B cell (primary cell): ENCODE measurements at regions not wholly inside any gene's neighbourhood (a gene's known extent, or its start where the extent isn't known, plus 50 kb on each side); places are given as distances from the start of the nearest gene placed in this dataset.

Experiments
- ATAC-seq: fragments of 200-7000 bp; cut with Tn5 transposase; one replicate; pipeline ENCODE4 v1.10.0; 2021; ENCODE audit warnings: low read depth, mild to moderate bottlenecking, moderate number of reproducible peaks, moderate library complexity
- CTCF ChIA-PET: fragments of 350-600 bp; sonication (Branson Sonifier 250); formaldehyde crosslinking; loops from one replicate; lab custom pipeline; 2021; ENCODE audit warnings: antibody characterized with exemption, inconsistent platforms; lab: Charles Lee
- POLR2A ChIA-PET: fragments of 350-600 bp; sonication (Branson Sonifier 250); formaldehyde crosslinking; loops from one replicate; lab custom pipeline; 2021; ENCODE audit warnings: antibody characterized with exemption; lab: Charles Lee
- DNase-seq: peaks from one replicate; pipeline ENCODE4 v3.0.0; 2013
- H2AFZ ChIP-seq: 2 replicates; pipeline ENCODE4 v1.6.1; 2012; ENCODE audit warnings: mild to moderate bottlenecking, low read depth, low read length; ENCODE audit not compliant: insufficient read depth, poor library complexity, severe bottlenecking
- H3K27ac ChIP-seq, 2 donors: 1 replicate in 1 of 2; 2 replicates in 1 of 2; pipeline ENCODE4 v1.5.1; 2012 to 2013; ENCODE audit warnings: low read length in 2 of 2, mild to moderate bottlenecking in 2 of 2, moderate library complexity in 1 of 2
- H3K27me3 ChIP-seq, 4 experiments: fragments of 200-600 bp in 1 of 4; sonication (generic) in 1 of 4; replicated peaks in 1 of 4; 1 replicate in 2 of 4; 2 replicates in 2 of 4; pipeline versions ENCODE4 v1.6.1 to v1.7.0; 2013 to 2016; ENCODE audit warnings: low read length in 3 of 4, mild to moderate bottlenecking in 2 of 4, mixed read lengths in 1 of 4, moderate library complexity in 1 of 4; ENCODE audit not compliant: insufficient read depth in 4 of 4, control insufficient read depth in 3 of 4; ENCODE audit errors: control extremely low read depth in 1 of 4
- H3K36me3 ChIP-seq, 2 experiments: replicated peaks in 1 of 2; 1 replicate in 1 of 2; 2 replicates in 1 of 2; pipeline versions ENCODE4 v1.6.1 to v1.7.1; 2013; ENCODE audit warnings: low read length in 1 of 2; ENCODE audit not compliant: insufficient read depth in 2 of 2, control insufficient read depth in 1 of 2; ENCODE audit errors: control extremely low read depth in 1 of 2, extremely low read depth in 1 of 2
- H3K4me1 ChIP-seq, 2 donors: fragments of 200-600 bp in 1 of 2; sonication (generic) in 1 of 2; 1 replicate in 1 of 2; 2 replicates in 1 of 2; pipeline versions ENCODE4 v1.5.1 to v1.6.1; 2013 to 2017; ENCODE audit warnings: low read length in 2 of 2; ENCODE audit not compliant: control insufficient read depth in 2 of 2, insufficient read depth in 2 of 2
- H3K4me2 ChIP-seq: replicated peaks from 2 replicates; pipeline ENCODE3; 2012; ENCODE audit warnings: mild to moderate bottlenecking, low read depth, low read length; ENCODE audit not compliant: poor library complexity, severe bottlenecking
- H3K4me3 ChIP-seq, 5 experiments: fragments of 200-600 bp in 1 of 5; sonication (generic) in 1 of 5; 1 replicate in 3 of 5; 2 replicates in 2 of 5; pipeline versions ENCODE4 v1.5.1 to v1.7.0; 2011 to 2016; ENCODE audit warnings: low read length in 4 of 5, mild to moderate bottlenecking in 4 of 5, low read depth in 2 of 5, control low read depth in 1 of 5, moderate library complexity in 1 of 5; ENCODE audit not compliant: insufficient read depth in 1 of 5; ENCODE audit errors: control extremely low read depth in 1 of 5, extremely low read depth in 1 of 5
- H3K79me2 ChIP-seq: fragments of 200-600 bp; sonication (generic); one replicate; pipeline ENCODE4 v1.6.0; 2016; ENCODE audit warnings: low read length; ENCODE audit not compliant: control insufficient read depth, insufficient read depth
- H3K9ac ChIP-seq: fragments of 200-600 bp; sonication (generic); 2 replicates; pipeline ENCODE4 v1.6.1; 2017; ENCODE audit warnings: mild to moderate bottlenecking, low read length, moderate library complexity
- H3K9me3 ChIP-seq, 3 donors: one replicate each; pipeline versions ENCODE4 v1.6.1 to v1.7.1; 2013; ENCODE audit warnings: low read length in 2 of 3; ENCODE audit not compliant: control insufficient read depth in 2 of 3, insufficient read depth in 1 of 3; ENCODE audit errors: control extremely low read depth in 1 of 3
- H4K20me1 ChIP-seq: 2 replicates; pipeline ENCODE4 v1.6.0; 2012; ENCODE audit warnings: mild to moderate bottlenecking, low read length; ENCODE audit not compliant: insufficient read depth, control insufficient read depth, poor library complexity, severe bottlenecking
- H3K27ac Mint-ChIP-seq: one replicate; pipeline ENCODE4 v1.8.0; 2021; ENCODE audit warnings: mixed read lengths
- H3K27me3 Mint-ChIP-seq: one replicate; pipeline ENCODE4 v1.8.0; 2021; ENCODE audit warnings: mixed read lengths
- H3K4me1 Mint-ChIP-seq: one replicate; pipeline ENCODE4 v1.8.0; 2021; ENCODE audit warnings: mixed read lengths
- H3K4me3 Mint-ChIP-seq: one replicate; pipeline ENCODE4 v1.8.0; 2021; ENCODE audit warnings: mixed read lengths
- H3K9me3 Mint-ChIP-seq: one replicate; pipeline ENCODE4 v1.8.0; 2022; ENCODE audit warnings: mixed read lengths; ENCODE audit not compliant: insufficient read depth
- EZH2 ChIP-seq: IDR thresholded peaks from 2 replicates; pipeline ENCODE4 v1.6.1; 2012; ENCODE audit warnings: borderline replicate concordance, low read depth, mild to moderate bottlenecking, moderate library complexity, low read length; ENCODE audit not compliant: insufficient read depth, poor library complexity, severe bottlenecking
- WGBS: methylation state at CpG from one replicate; pipeline ENCODE4 v1.1.5; 2013; ENCODE audit warnings: missing lambda C conversion rate; ENCODE audit not compliant: insufficient coverage; 5-methylcytosine and 5-hydroxymethylcytosine counted together
- intact Hi-C: fragments of 100-400 bp; cut with micrococcal nuclease; formaldehyde crosslinking; loops from one replicate; pipeline ENCODE4 v1.10.0; 2022
- TF ChIP-seq, protein P1 (sequence below): fragments of 200-600 bp; IDR thresholded peaks from one replicate; pipeline ENCODE4 v1.8.0; 2022; ENCODE audit warnings: antibody characterized with exemption, mild to moderate bottlenecking

GRCh38 chr10:29140991-29141390, 147.9 kb upstream of the LYZL1 start:
- ATAC-seq (no peak), DNase-seq (no peak)
- Mint-ChIP-seq H3K27ac (no peak overlapping the region), H3K4me1 (no peaks in the 10 kb centered on the region), H3K4me3 (no peak overlapping the region), H3K9me3 (no peaks in the 10 kb centered on the region), H3K27me3 (peaks cover 3% of the 10 kb centered on the region)
- TF ChIP-seq, protein P1, sequence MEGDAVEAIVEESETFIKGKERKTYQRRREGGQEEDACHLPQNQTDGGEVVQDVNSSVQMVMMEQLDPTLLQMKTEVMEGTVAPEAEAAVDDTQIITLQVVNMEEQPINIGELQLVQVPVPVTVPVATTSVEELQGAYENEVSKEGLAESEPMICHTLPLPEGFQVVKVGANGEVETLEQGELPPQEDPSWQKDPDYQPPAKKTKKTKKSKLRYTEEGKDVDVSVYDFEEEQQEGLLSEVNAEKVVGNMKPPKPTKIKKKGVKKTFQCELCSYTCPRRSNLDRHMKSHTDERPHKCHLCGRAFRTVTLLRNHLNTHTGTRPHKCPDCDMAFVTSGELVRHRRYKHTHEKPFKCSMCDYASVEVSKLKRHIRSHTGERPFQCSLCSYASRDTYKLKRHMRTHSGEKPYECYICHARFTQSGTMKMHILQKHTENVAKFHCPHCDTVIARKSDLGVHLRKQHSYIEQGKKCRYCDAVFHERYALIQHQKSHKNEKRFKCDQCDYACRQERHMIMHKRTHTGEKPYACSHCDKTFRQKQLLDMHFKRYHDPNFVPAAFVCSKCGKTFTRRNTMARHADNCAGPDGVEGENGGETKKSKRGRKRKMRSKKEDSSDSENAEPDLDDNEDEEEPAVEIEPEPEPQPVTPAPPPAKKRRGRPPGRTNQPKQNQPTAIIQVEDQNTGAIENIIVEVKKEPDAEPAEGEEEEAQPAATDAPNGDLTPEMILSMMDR, result no peak
- TF ChIP-seq EZH2, result no peak
- no peaks in the 10 kb centered on the region for H3K79me2 ChIP-seq
- ChIA-PET CTCF (no interaction called here), POLR2A (no interaction called here)
- no peak overlapping the region for H3K4me3 ChIP-seq
- no peak overlapping the region for H3K4me2 ChIP-seq
- peaks cover 0 to 13% (median 0%) of the 10 kb centered on the region in 3 donors for H3K9me3 ChIP-seq
- no peaks in the 10 kb centered on the region for H3K36me3 ChIP-seq
- H4K20me1 ChIP-seq, result no peaks in the 10 kb centered on the region
- no peak overlapping the region for H2AFZ ChIP-seq
- H3K4me1 ChIP-seq, result no peaks in the 10 kb centered on the region
- H3K27ac ChIP-seq, result no peak overlapping the region
- no peaks in the 10 kb centered on the region for H3K27me3 ChIP-seq
- H3K9ac ChIP-seq, result no peak overlapping the region
- no CpG with 5 or more reads among the region's 2 CpGs for WGBS
- intact Hi-C loops, result no loop called here

DNA sequence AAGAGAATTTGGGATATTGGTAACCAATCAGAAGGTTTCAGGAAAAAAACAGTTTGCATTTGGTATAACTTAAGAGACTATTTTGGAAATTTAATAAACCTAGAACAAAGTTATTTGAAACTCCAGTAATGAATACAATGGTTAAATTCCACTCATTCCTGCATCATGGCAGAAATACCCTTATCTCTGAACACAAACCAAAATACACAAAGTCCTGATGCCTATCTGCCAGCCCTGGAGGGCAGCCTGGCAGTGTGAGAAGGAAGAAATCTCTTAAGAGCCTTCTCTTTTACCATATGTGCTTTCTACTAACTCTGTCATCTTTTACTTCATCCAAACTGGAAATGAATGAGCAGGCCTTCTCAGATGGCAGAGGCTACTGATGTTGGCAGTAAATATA, 147.1 kb upstream of the LYZL1 start:
- peaks cover 3% of the 10 kb centered on the region for H3K27me3 Mint-ChIP-seq
- no peaks in the 10 kb centered on the region for H4K20me1 ChIP-seq
- H3K4me2 ChIP-seq, result no peak overlapping the region
- DNase-seq (no peak), ATAC-seq (no peak)
- no peaks in the 10 kb centered on the region for H3K4me1 Mint-ChIP-seq
- H3K9ac ChIP-seq, result no peak overlapping the region
- no peaks in the 10 kb centered on the region for H3K27me3 ChIP-seq
- H3K79me2 ChIP-seq, result no peaks in the 10 kb centered on the region
- no peak overlapping the region for H3K27ac Mint-ChIP-seq
- H3K4me1 ChIP-seq, result no peaks in the 10 kb centered on the region
- peaks cover 0 to 13% (median 0%) of the 10 kb centered on the region in 3 donors for H3K9me3 ChIP-seq
- no peaks in the 10 kb centered on the region for H3K36me3 ChIP-seq
- no peak overlapping the region for H3K27ac ChIP-seq
- no peak overlapping the region for H3K4me3 Mint-ChIP-seq
- ChIA-PET POLR2A (no interaction called here), CTCF (no interaction called here)
- H3K9me3 Mint-ChIP-seq, result no peaks in the 10 kb centered on the region
- TF ChIP-seq, protein P1, result no peak
- no peak for TF ChIP-seq EZH2
- no peak overlapping the region for H2AFZ ChIP-seq
- intact Hi-C loops, result no loop called here
- no peak overlapping the region for H3K4me3 ChIP-seq
